C1 segment of cervical spinal cord (tissue), 14 donors: ENCODE measurements at regions not wholly inside any gene's neighbourhood (a gene's known extent, or its start where the extent isn't known, plus 50 kb on each side); places are given as distances from the start of the nearest gene placed in this dataset.
"Not testable (repeated sequence)": the region's sequence is repeated elsewhere in the genome, so short reads cannot be mapped to it uniquely, and the experiment has no call there.

ENCODE experiments used
- DNase-seq, 14 donors: peaks; one replicate each; lab custom pipeline; 2025; lab: John Stamatoyannopoulos, UW

- no peak for DNase-seq
Observed at GRCh38 chrX:38939067-38939466, 137.8 kb downstream of the MID1IP1 start.

GRCh38 chrX:38940547-38940946 is 139.3 kb downstream of the MID1IP1 start:
- no peak for DNase-seq

- DNase-seq, result no peak
Observed at GRCh38 chrX:38941675-38942074, 140.4 kb downstream of the MID1IP1 start.

- DNase-seq, result no peak
Observed at GRCh38 chrX:38943120-38943519, 141.9 kb downstream of the MID1IP1 start.

GRCh38 chrX:38948046-38948445 is 146.8 kb downstream of the MID1IP1 start:
- no peak for DNase-seq

GRCh38 chrX:38954520-38954919 is 153.3 kb downstream of the MID1IP1 start:
- no peak for DNase-seq

GRCh38 chrX:38959736-38960135 is 158.5 kb downstream of the MID1IP1 start:
- no peak for DNase-seq

GRCh38 chrX:38960137-38960536 is 158.9 kb downstream of the MID1IP1 start:
- no peak for DNase-seq

- DNase-seq, result no peak
Observed at GRCh38 chrX:38961936-38962335, 160.7 kb downstream of the MID1IP1 start.

- DNase-seq, result not testable (repeated sequence)
Observed at GRCh38 chrX:38963244-38963643, 162.0 kb downstream of the MID1IP1 start.

- DNase-seq, result no peak
Observed at GRCh38 chrX:38965888-38966287, 164.6 kb downstream of the MID1IP1 start.

GRCh38 chrX:38968344-38969216 is 167.3 kb downstream of the MID1IP1 start:
- DNase-seq, result no peak

GRCh38 chrX:38970074-38970473 is 168.8 kb downstream of the MID1IP1 start:
- DNase-seq, result no peak

GRCh38 chrX:38970845-38971244 is 169.6 kb downstream of the MID1IP1 start:
- no peak for DNase-seq

- no peak for DNase-seq
Observed at GRCh38 chrX:38973322-38973721, 172.1 kb downstream of the MID1IP1 start.

GRCh38 chrX:38974542-38974941 is 173.3 kb downstream of the MID1IP1 start:
- no peak for DNase-seq

GRCh38 chrX:38975368-38975942 is 174.2 kb downstream of the MID1IP1 start:
- DNase-seq, result no peak

GRCh38 chrX:38982370-38982769 is 181.1 kb downstream of the MID1IP1 start:
- DNase-seq, result no peak

GRCh38 chrX:38982843-38983242 is 181.6 kb downstream of the MID1IP1 start:
- DNase-seq, result no peak

- peak in 1 of 14 donors; percentile 5 for DNase-seq
Observed at GRCh38 chrX:38985375-38985774, 184.1 kb downstream of the MID1IP1 start.

- no peak for DNase-seq
Observed at GRCh38 chrX:38985945-38986344, 184.7 kb downstream of the MID1IP1 start.

- no peak for DNase-seq
Observed at GRCh38 chrX:38986586-38986985, 185.3 kb downstream of the MID1IP1 start.

- no peak for DNase-seq
Observed at GRCh38 chrX:38987198-38987651, 186.0 kb downstream of the MID1IP1 start.
